B cell (primary cell): ENCODE measurements at regions not wholly inside any gene's neighbourhood (a gene's known extent, or its start where the extent isn't known, plus 50 kb on each side); places are given as distances from the start of the nearest gene placed in this dataset.

Experiments
- ATAC-seq: fragments of 200-7000 bp; cut with Tn5 transposase; one replicate; pipeline ENCODE4 v1.10.0; 2021; ENCODE audit warnings: low read depth, mild to moderate bottlenecking, moderate number of reproducible peaks, moderate library complexity
- CTCF ChIA-PET: fragments of 350-600 bp; sonication (Branson Sonifier 250); formaldehyde crosslinking; loops from one replicate; lab custom pipeline; 2021; ENCODE audit warnings: antibody characterized with exemption, inconsistent platforms; lab: Charles Lee
- POLR2A ChIA-PET: fragments of 350-600 bp; sonication (Branson Sonifier 250); formaldehyde crosslinking; loops from one replicate; lab custom pipeline; 2021; ENCODE audit warnings: antibody characterized with exemption; lab: Charles Lee
- DNase-seq: peaks from one replicate; pipeline ENCODE4 v3.0.0; 2013
- H2AFZ ChIP-seq: 2 replicates; pipeline ENCODE4 v1.6.1; 2012; ENCODE audit warnings: mild to moderate bottlenecking, low read depth, low read length; ENCODE audit not compliant: insufficient read depth, poor library complexity, severe bottlenecking
- H3K27ac ChIP-seq, 2 donors: 1 replicate in 1 of 2; 2 replicates in 1 of 2; pipeline ENCODE4 v1.5.1; 2012 to 2013; ENCODE audit warnings: low read length in 2 of 2, mild to moderate bottlenecking in 2 of 2, moderate library complexity in 1 of 2
- H3K27me3 ChIP-seq, 4 experiments: fragments of 200-600 bp in 1 of 4; sonication (generic) in 1 of 4; replicated peaks in 1 of 4; 1 replicate in 2 of 4; 2 replicates in 2 of 4; pipeline versions ENCODE4 v1.6.1 to v1.7.0; 2013 to 2016; ENCODE audit warnings: low read length in 3 of 4, mild to moderate bottlenecking in 2 of 4, mixed read lengths in 1 of 4, moderate library complexity in 1 of 4; ENCODE audit not compliant: insufficient read depth in 4 of 4, control insufficient read depth in 3 of 4; ENCODE audit errors: control extremely low read depth in 1 of 4
- H3K36me3 ChIP-seq, 2 experiments: replicated peaks in 1 of 2; 1 replicate in 1 of 2; 2 replicates in 1 of 2; pipeline versions ENCODE4 v1.6.1 to v1.7.1; 2013; ENCODE audit warnings: low read length in 1 of 2; ENCODE audit not compliant: insufficient read depth in 2 of 2, control insufficient read depth in 1 of 2; ENCODE audit errors: control extremely low read depth in 1 of 2, extremely low read depth in 1 of 2
- H3K4me1 ChIP-seq, 2 donors: fragments of 200-600 bp in 1 of 2; sonication (generic) in 1 of 2; 1 replicate in 1 of 2; 2 replicates in 1 of 2; pipeline versions ENCODE4 v1.5.1 to v1.6.1; 2013 to 2017; ENCODE audit warnings: low read length in 2 of 2; ENCODE audit not compliant: control insufficient read depth in 2 of 2, insufficient read depth in 2 of 2
- H3K4me2 ChIP-seq: replicated peaks from 2 replicates; pipeline ENCODE3; 2012; ENCODE audit warnings: mild to moderate bottlenecking, low read depth, low read length; ENCODE audit not compliant: poor library complexity, severe bottlenecking
- H3K4me3 ChIP-seq, 5 experiments: fragments of 200-600 bp in 1 of 5; sonication (generic) in 1 of 5; 1 replicate in 3 of 5; 2 replicates in 2 of 5; pipeline versions ENCODE4 v1.5.1 to v1.7.0; 2011 to 2016; ENCODE audit warnings: low read length in 4 of 5, mild to moderate bottlenecking in 4 of 5, low read depth in 2 of 5, control low read depth in 1 of 5, moderate library complexity in 1 of 5; ENCODE audit not compliant: insufficient read depth in 1 of 5; ENCODE audit errors: control extremely low read depth in 1 of 5, extremely low read depth in 1 of 5
- H3K79me2 ChIP-seq: fragments of 200-600 bp; sonication (generic); one replicate; pipeline ENCODE4 v1.6.0; 2016; ENCODE audit warnings: low read length; ENCODE audit not compliant: control insufficient read depth, insufficient read depth
- H3K9ac ChIP-seq: fragments of 200-600 bp; sonication (generic); 2 replicates; pipeline ENCODE4 v1.6.1; 2017; ENCODE audit warnings: mild to moderate bottlenecking, low read length, moderate library complexity
- H3K9me3 ChIP-seq, 3 donors: one replicate each; pipeline versions ENCODE4 v1.6.1 to v1.7.1; 2013; ENCODE audit warnings: low read length in 2 of 3; ENCODE audit not compliant: control insufficient read depth in 2 of 3, insufficient read depth in 1 of 3; ENCODE audit errors: control extremely low read depth in 1 of 3
- H4K20me1 ChIP-seq: 2 replicates; pipeline ENCODE4 v1.6.0; 2012; ENCODE audit warnings: mild to moderate bottlenecking, low read length; ENCODE audit not compliant: insufficient read depth, control insufficient read depth, poor library complexity, severe bottlenecking
- H3K27ac Mint-ChIP-seq: one replicate; pipeline ENCODE4 v1.8.0; 2021; ENCODE audit warnings: mixed read lengths
- H3K27me3 Mint-ChIP-seq: one replicate; pipeline ENCODE4 v1.8.0; 2021; ENCODE audit warnings: mixed read lengths
- H3K4me1 Mint-ChIP-seq: one replicate; pipeline ENCODE4 v1.8.0; 2021; ENCODE audit warnings: mixed read lengths
- H3K4me3 Mint-ChIP-seq: one replicate; pipeline ENCODE4 v1.8.0; 2021; ENCODE audit warnings: mixed read lengths
- H3K9me3 Mint-ChIP-seq: one replicate; pipeline ENCODE4 v1.8.0; 2022; ENCODE audit warnings: mixed read lengths; ENCODE audit not compliant: insufficient read depth
- EZH2 ChIP-seq: IDR thresholded peaks from 2 replicates; pipeline ENCODE4 v1.6.1; 2012; ENCODE audit warnings: borderline replicate concordance, low read depth, mild to moderate bottlenecking, moderate library complexity, low read length; ENCODE audit not compliant: insufficient read depth, poor library complexity, severe bottlenecking
- WGBS: methylation state at CpG from one replicate; pipeline ENCODE4 v1.1.5; 2013; ENCODE audit warnings: missing lambda C conversion rate; ENCODE audit not compliant: insufficient coverage; 5-methylcytosine and 5-hydroxymethylcytosine counted together
- intact Hi-C: fragments of 100-400 bp; cut with micrococcal nuclease; formaldehyde crosslinking; loops from one replicate; pipeline ENCODE4 v1.10.0; 2022
- TF ChIP-seq, protein P1 (sequence below): fragments of 200-600 bp; IDR thresholded peaks from one replicate; pipeline ENCODE4 v1.8.0; 2022; ENCODE audit warnings: antibody characterized with exemption, mild to moderate bottlenecking

DNA sequence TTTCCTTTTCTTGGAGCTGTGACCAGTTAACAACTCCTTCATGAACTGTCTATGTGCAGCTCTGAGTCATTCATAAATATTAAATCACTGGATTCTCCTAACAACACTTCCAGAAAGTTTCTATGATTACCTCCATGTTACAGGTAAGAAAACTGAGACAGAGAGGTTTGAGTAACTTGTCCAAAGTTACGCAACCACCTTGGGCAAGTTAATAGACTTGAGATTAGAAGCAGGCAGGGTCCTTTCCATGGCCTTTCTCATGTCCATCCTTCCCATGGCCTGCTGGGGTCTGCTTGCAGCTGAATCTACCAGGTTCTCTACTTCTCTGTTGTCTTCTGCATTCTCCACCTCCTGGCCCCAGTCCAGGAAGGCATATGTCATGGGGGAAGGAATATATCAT, 648.8 kb upstream of the MKI67 start:
- Histone ChIP-seq H3K9me3 (peaks cover 0 to 14% (median 0%) of the 10 kb centered on the region in 3 donors), H3K4me2 (no peak overlapping the region), H2AFZ (no peak overlapping the region), H3K36me3 (no peaks in the 10 kb centered on the region), H4K20me1 (no peaks in the 10 kb centered on the region), H3K27me3 (no peaks in the 10 kb centered on the region), H3K79me2 (no peaks in the 10 kb centered on the region), H3K27ac (no peak overlapping the region), H3K4me1 (no peaks in the 10 kb centered on the region), H3K4me3 (no peak overlapping the region), H3K9ac (no peak overlapping the region)
- no peak overlapping the region for H3K4me3 Mint-ChIP-seq
- intact Hi-C loops: no loop called here
- ChIA-PET CTCF (no interaction called here), POLR2A (no interaction called here)
- H3K27ac Mint-ChIP-seq: no peak overlapping the region
- ATAC-seq (no peak), DNase-seq (no peak)
- no peaks in the 10 kb centered on the region for H3K4me1 Mint-ChIP-seq
- H3K9me3 Mint-ChIP-seq: no peaks in the 10 kb centered on the region
- H3K27me3 Mint-ChIP-seq: no peaks in the 10 kb centered on the region
- no CpG with 5 or more reads among the region's 1 CpG for WGBS
- no peak for TF ChIP-seq EZH2
- TF ChIP-seq, protein P1, sequence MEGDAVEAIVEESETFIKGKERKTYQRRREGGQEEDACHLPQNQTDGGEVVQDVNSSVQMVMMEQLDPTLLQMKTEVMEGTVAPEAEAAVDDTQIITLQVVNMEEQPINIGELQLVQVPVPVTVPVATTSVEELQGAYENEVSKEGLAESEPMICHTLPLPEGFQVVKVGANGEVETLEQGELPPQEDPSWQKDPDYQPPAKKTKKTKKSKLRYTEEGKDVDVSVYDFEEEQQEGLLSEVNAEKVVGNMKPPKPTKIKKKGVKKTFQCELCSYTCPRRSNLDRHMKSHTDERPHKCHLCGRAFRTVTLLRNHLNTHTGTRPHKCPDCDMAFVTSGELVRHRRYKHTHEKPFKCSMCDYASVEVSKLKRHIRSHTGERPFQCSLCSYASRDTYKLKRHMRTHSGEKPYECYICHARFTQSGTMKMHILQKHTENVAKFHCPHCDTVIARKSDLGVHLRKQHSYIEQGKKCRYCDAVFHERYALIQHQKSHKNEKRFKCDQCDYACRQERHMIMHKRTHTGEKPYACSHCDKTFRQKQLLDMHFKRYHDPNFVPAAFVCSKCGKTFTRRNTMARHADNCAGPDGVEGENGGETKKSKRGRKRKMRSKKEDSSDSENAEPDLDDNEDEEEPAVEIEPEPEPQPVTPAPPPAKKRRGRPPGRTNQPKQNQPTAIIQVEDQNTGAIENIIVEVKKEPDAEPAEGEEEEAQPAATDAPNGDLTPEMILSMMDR: no peak

- Mint-ChIP-seq H3K27ac (no peak overlapping the region), H3K4me1 (no peaks in the 10 kb centered on the region), H3K9me3 (no peaks in the 10 kb centered on the region), H3K27me3 (no peaks in the 10 kb centered on the region), H3K4me3 (no peak overlapping the region)
- ChIA-PET POLR2A (no interaction called here), CTCF (no interaction called here)
- no peaks in the 10 kb centered on the region for H3K36me3 ChIP-seq
- no peak overlapping the region for H3K27ac ChIP-seq
- DNase-seq: no peak
- no peak overlapping the region for H3K9ac ChIP-seq
- no peak overlapping the region for H3K4me2 ChIP-seq
- peaks cover 0 to 7% (median 0%) of the 10 kb centered on the region in 3 donors for H3K9me3 ChIP-seq
- no peak overlapping the region for H3K4me3 ChIP-seq
- no peaks in the 10 kb centered on the region for H3K4me1 ChIP-seq
- intact Hi-C loops: no loop called here
- H2AFZ ChIP-seq: no peak overlapping the region
- TF ChIP-seq EZH2: no peak
- TF ChIP-seq, protein P1: no peak
- WGBS: 88% methylated on average over 10 of the region's 10 CpGs
- ATAC-seq: no peak
- no peaks in the 10 kb centered on the region for H3K79me2 ChIP-seq
- no peaks in the 10 kb centered on the region for H3K27me3 ChIP-seq
- H4K20me1 ChIP-seq: no peaks in the 10 kb centered on the region
Measured at GRCh38 chr10:128775743-128776142, 649.5 kb upstream of the MKI67 start.
